ENCODE measurements at regions not wholly inside any gene's neighbourhood (a gene's known extent, or its start where the extent isn't known, plus 50 kb on each side); places are given as distances from the start of the nearest gene placed in this dataset.

DNA sequence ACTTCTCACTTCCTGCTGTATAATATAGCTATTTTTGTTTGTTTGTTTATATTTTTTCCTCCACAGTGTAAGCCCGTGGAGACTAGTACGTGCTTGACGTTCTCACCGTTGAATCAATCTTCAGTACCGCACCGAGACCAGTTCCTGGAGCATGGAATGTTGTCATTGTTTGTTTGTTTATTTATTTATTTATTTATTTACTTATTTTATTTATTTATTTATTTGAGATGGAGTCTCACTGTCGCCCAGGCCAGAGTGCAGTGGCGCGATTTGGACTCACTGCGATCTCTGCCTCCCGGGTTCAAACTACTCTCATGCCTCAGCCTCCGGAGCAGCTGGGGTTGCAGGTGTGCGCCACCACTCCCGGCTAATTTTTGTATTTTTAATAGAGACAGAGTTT is 506.6 kb upstream of the TMEM132C start:
- TF ChIP-seq, protein P1, sequence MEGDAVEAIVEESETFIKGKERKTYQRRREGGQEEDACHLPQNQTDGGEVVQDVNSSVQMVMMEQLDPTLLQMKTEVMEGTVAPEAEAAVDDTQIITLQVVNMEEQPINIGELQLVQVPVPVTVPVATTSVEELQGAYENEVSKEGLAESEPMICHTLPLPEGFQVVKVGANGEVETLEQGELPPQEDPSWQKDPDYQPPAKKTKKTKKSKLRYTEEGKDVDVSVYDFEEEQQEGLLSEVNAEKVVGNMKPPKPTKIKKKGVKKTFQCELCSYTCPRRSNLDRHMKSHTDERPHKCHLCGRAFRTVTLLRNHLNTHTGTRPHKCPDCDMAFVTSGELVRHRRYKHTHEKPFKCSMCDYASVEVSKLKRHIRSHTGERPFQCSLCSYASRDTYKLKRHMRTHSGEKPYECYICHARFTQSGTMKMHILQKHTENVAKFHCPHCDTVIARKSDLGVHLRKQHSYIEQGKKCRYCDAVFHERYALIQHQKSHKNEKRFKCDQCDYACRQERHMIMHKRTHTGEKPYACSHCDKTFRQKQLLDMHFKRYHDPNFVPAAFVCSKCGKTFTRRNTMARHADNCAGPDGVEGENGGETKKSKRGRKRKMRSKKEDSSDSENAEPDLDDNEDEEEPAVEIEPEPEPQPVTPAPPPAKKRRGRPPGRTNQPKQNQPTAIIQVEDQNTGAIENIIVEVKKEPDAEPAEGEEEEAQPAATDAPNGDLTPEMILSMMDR (IDR thresholded peaks at IDR 0.05): no peak
- TF ChIP-seq POLR2AphosphoS5 (IDR thresholded peaks at IDR 0.05): no peak
- no peak for TF ChIP-seq POLR2A (IDR thresholded peaks at IDR 0.05; ENCODE audit: low read depth)
